HCT116 (cell line): ENCODE measurements at regions not wholly inside any gene's neighbourhood (a gene's known extent, or its start where the extent isn't known, plus 50 kb on each side); places are given as distances from the start of the nearest gene placed in this dataset.

Source experiments
- ATAC-seq: fragments of 200-7000 bp; cut with Tn5 transposase; 2 replicates; pipeline ENCODE4 v1.9.1; 2020; ENCODE audit warnings: mild to moderate bottlenecking, moderate library complexity
- BruUV-seq: library from RNA; stranded (reverse); fragments of 400-500 nt; replicated peaks from 2 replicates; lab custom pipeline; 2021; lab: Mats Ljungman, UMichigan
- CTCF ChIA-PET: fragments of 300-600 bp; sonication (Branson Sonifier 250); formaldehyde crosslinking; loops from one replicate; lab custom pipeline; 2021; ENCODE audit warnings: antibody characterized with exemption; lab: Charles Lee
- POLR2A ChIA-PET: fragments of 300-600, 350-600 bp; sonication (Branson Sonifier 250); formaldehyde crosslinking; loops from one replicate; lab custom pipeline; 2021; ENCODE audit warnings: antibody characterized with exemption; lab: Charles Lee
- RAD21 ChIA-PET, 2 experiments: fragments of 300-600 bp; sonication (Branson Sonifier 250); formaldehyde crosslinking; loops; one replicate each; lab custom pipeline; 2023; ENCODE audit warnings: low total read pairs in 2 of 2; ENCODE audit not compliant: uncharacterized antibody in 2 of 2, unreplicated experiment in 2 of 2, low non-redundant PET in 1 of 2; lab: Charles Lee
- DNase-seq: peaks from one replicate; pipeline ENCODE4 v3.0.0-alpha.2; 2010; ENCODE audit warnings: low read depth, low spot score
- H2AFZ ChIP-seq: fragments of 200-600 bp; shearing (Covaris generic), sonication (generic); 2 replicates; pipeline ENCODE4 v1.6.1; 2017; ENCODE audit warnings: low read depth, mixed run types, mixed read lengths, antibody characterized with exemption, low read length; ENCODE audit not compliant: poor library complexity, severe bottlenecking
- H3K27ac ChIP-seq: 2 replicates; pipeline ENCODE4 v1.5.1; 2012; ENCODE audit warnings: low read depth, low read length
- H3K27me3 ChIP-seq: fragments of 200-600 bp; sonication (generic); 2 replicates; pipeline ENCODE4 v1.6.1; 2016; ENCODE audit warnings: mixed run types, low read length, mixed read lengths; ENCODE audit not compliant: insufficient read depth
- H3K36me3 ChIP-seq, 2 experiments: fragments of 200-500 bp in 1 of 2; fragments of 200-600 bp in 1 of 2; sonication (Bioruptor generic) in 1 of 2; sonication (generic) in 1 of 2; 2 replicates each; pipeline versions ENCODE4 v1.5.1 to v1.6.1; 2014 to 2016; ENCODE audit warnings: low read length in 2 of 2, inconsistent platforms in 1 of 2, mixed read lengths in 1 of 2, mixed run types in 1 of 2; ENCODE audit not compliant: insufficient read depth in 2 of 2, control insufficient read depth in 1 of 2
- H3K4me1 ChIP-seq, 2 experiments: fragments of 200-600 bp in 1 of 2; sonication (generic) in 1 of 2; 2 replicates each; pipeline versions ENCODE4 v1.5.1 to v1.6.1; 2012 to 2017; ENCODE audit warnings: low read length in 2 of 2, inconsistent platforms in 1 of 2, mild to moderate bottlenecking in 1 of 2, mixed read lengths in 1 of 2, mixed run types in 1 of 2, moderate library complexity in 1 of 2; ENCODE audit not compliant: insufficient read depth in 2 of 2, control insufficient read depth in 1 of 2
- H3K4me2 ChIP-seq: fragments of 200-600 bp; sonication (generic); 2 replicates; pipeline ENCODE4 v1.6.1; 2017; ENCODE audit warnings: mixed run types, low read length, mixed read lengths
- H3K4me3 ChIP-seq, 2 experiments: fragments of 200-600 bp in 1 of 2; sonication (generic) in 1 of 2; replicated peaks in 1 of 2; 2 replicates each; pipeline ENCODE4 v1.5.1; 2011 to 2016; ENCODE audit warnings: low read length in 2 of 2, control low read depth in 1 of 2, low read depth in 1 of 2, mild to moderate bottlenecking in 1 of 2, mixed read lengths in 1 of 2, mixed run types in 1 of 2
- H3K79me2 ChIP-seq: fragments of 200-600 bp; sonication (generic); 2 replicates; pipeline ENCODE4 v1.6.1; 2017; ENCODE audit warnings: mild to moderate bottlenecking, mixed run types, low read length, moderate library complexity, mixed read lengths; ENCODE audit not compliant: insufficient read depth
- H3K9ac ChIP-seq: fragments of 200-600 bp; sonication (generic); 2 replicates; pipeline ENCODE4 v1.6.1; 2016; ENCODE audit warnings: low read length, mixed read lengths
- H3K9me2 ChIP-seq: fragments of 200-600 bp; sonication (generic), shearing (Covaris generic); 2 replicates; pipeline ENCODE4 v1.6.1; 2017; ENCODE audit warnings: mixed run types, mild to moderate bottlenecking, moderate library complexity; ENCODE audit not compliant: insufficient read depth
- H3K9me3 ChIP-seq, 2 experiments: fragments of 200-500 bp in 1 of 2; fragments of 200-600 bp in 1 of 2; sonication (Bioruptor generic) in 1 of 2; sonication (generic) in 1 of 2; 2 replicates each; pipeline ENCODE4 v1.6.1; 2014 to 2017; ENCODE audit warnings: low read length in 2 of 2, mixed read lengths in 2 of 2, inconsistent platforms in 1 of 2, low read depth in 1 of 2, mild to moderate bottlenecking in 1 of 2, mixed run types in 1 of 2, moderate library complexity in 1 of 2; ENCODE audit not compliant: control insufficient read depth in 1 of 2, insufficient read depth in 1 of 2
- H4K20me1 ChIP-seq: fragments of 200-600 bp; sonication (generic), shearing (Covaris generic); 2 replicates; pipeline ENCODE4 v1.6.1; 2017; ENCODE audit warnings: mixed run types, mild to moderate bottlenecking, moderate library complexity; ENCODE audit not compliant: insufficient read depth
- EGR1 ChIP-seq: IDR thresholded peaks from 2 replicates; pipeline ENCODE4 v1.6.1; 2012; ENCODE audit warnings: low read depth
- POLR2AphosphoS5 ChIP-seq: IDR thresholded peaks from 2 replicates; pipeline ENCODE4 v1.6.1; 2011; ENCODE audit warnings: mild to moderate bottlenecking, low read depth, low read length, moderate library complexity
- TCF7L2 ChIP-seq: IDR thresholded peaks from 2 replicates; pipeline ENCODE4 v1.7.0; 2011; ENCODE audit warnings: borderline replicate concordance, inconsistent platforms; ENCODE audit not compliant: insufficient read depth, insufficient read length; ENCODE audit errors: extremely low read depth
- YY1 ChIP-seq: IDR thresholded peaks from 2 replicates; pipeline ENCODE4 v1.6.1; 2011; ENCODE audit warnings: low read length, low read depth, moderate library complexity, mild to moderate bottlenecking; ENCODE audit not compliant: insufficient replicate concordance; ENCODE audit errors: extremely low read depth
- ZNF274 ChIP-seq: fragments of 200-500 bp; sonication (Bioruptor generic); IDR thresholded peaks from 2 replicates; pipeline ENCODE4 v1.6.1; 2014; ENCODE audit warnings: mild to moderate bottlenecking, low read depth, low read length, inconsistent platforms
- intact Hi-C: fragments of 100-400 bp; cut with micrococcal nuclease; formaldehyde crosslinking; loops from 2 replicates; pipeline ENCODE4 v1.10.0; 2022
- TF ChIP-seq, protein P1 (sequence below): IDR thresholded peaks from 2 replicates; pipeline ENCODE4 v1.6.1; 2011; ENCODE audit warnings: mild to moderate bottlenecking, low read length, moderate library complexity; ENCODE audit not compliant: insufficient replicate concordance; ENCODE audit errors: extremely low read depth
- TF ChIP-seq, protein P2 (sequence below), 3 experiments: fragments of 200-600 bp in 1 of 3; sonication (generic) in 1 of 3; IDR thresholded peaks in 2 of 3; conservative IDR thresholded peaks in 1 of 3; 2 replicates each; pipeline ENCODE4 v1.5.1; 2012 to 2017; ENCODE audit warnings: low read depth in 2 of 3, low read length in 2 of 3, antibody characterized with exemption in 1 of 3, borderline replicate concordance in 1 of 3, control low read depth in 1 of 3, mild to moderate bottlenecking in 1 of 3, mixed read lengths in 1 of 3, mixed run types in 1 of 3, moderate library complexity in 1 of 3; ENCODE audit not compliant: insufficient read depth in 1 of 3

DNA sequence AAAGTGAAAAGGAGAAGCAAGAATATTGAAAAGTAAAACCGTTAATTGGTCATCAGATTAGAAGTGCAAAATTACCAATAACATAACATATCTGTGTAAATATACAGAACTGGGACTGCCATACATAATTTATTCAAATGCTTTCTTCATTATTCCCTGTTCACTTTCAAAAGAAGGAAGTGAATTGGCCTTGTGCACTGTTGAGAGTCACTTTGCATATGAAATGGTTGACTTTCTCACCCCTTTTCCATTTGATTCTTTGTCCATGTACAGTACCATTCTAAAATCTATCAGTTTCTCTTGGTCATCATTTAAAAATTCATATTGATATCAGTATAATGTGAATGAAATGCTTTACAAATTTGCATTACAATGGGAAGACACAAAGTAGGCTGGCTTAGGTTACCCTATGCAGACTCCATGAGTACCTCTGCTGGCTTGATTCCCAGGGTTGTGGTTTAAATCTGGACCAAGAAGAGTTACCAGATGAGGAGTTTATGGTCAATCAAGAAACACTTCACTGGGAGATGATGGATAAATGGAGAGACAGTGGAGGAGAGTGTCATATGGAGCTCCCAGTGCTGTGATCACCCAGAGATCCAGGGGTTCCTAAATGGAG lies 210.9 kb upstream of the TOPAZ1 start:
- intact Hi-C loops: no loop called here
- ATAC-seq: no peak
- Histone ChIP-seq H3K9me3 (no peaks in the 10 kb centered on the region), H3K9ac (no peak overlapping the region), H3K4me1 (no peaks in the 10 kb centered on the region), H3K27me3 (peaks cover 28% of the 10 kb centered on the region), H2AFZ (no peak overlapping the region), H3K4me3 (no peak overlapping the region), H3K4me2 (no peak overlapping the region), H3K79me2 (no peaks in the 10 kb centered on the region), H3K9me2 (no peaks in the 10 kb centered on the region), H4K20me1 (no peaks in the 10 kb centered on the region), H3K36me3 (no peaks in the 10 kb centered on the region), H3K27ac (no peak overlapping the region)
- no TSS peak for BruUV-seq
- DNase-seq: no peak
- TF ChIP-seq, protein P1, sequence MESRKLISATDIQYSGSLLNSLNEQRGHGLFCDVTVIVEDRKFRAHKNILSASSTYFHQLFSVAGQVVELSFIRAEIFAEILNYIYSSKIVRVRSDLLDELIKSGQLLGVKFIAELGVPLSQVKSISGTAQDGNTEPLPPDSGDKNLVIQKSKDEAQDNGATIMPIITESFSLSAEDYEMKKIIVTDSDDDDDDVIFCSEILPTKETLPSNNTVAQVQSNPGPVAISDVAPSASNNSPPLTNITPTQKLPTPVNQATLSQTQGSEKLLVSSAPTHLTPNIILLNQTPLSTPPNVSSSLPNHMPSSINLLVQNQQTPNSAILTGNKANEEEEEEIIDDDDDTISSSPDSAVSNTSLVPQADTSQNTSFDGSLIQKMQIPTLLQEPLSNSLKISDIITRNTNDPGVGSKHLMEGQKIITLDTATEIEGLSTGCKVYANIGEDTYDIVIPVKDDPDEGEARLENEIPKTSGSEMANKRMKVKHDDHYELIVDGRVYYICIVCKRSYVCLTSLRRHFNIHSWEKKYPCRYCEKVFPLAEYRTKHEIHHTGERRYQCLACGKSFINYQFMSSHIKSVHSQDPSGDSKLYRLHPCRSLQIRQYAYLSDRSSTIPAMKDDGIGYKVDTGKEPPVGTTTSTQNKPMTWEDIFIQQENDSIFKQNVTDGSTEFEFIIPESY: no peak
- TF ChIP-seq TCF7L2 (no peak), POLR2AphosphoS5 (no peak), YY1 (no peak), ZNF274 (no peak), EGR1 (no peak)
- TF ChIP-seq, protein P2, sequence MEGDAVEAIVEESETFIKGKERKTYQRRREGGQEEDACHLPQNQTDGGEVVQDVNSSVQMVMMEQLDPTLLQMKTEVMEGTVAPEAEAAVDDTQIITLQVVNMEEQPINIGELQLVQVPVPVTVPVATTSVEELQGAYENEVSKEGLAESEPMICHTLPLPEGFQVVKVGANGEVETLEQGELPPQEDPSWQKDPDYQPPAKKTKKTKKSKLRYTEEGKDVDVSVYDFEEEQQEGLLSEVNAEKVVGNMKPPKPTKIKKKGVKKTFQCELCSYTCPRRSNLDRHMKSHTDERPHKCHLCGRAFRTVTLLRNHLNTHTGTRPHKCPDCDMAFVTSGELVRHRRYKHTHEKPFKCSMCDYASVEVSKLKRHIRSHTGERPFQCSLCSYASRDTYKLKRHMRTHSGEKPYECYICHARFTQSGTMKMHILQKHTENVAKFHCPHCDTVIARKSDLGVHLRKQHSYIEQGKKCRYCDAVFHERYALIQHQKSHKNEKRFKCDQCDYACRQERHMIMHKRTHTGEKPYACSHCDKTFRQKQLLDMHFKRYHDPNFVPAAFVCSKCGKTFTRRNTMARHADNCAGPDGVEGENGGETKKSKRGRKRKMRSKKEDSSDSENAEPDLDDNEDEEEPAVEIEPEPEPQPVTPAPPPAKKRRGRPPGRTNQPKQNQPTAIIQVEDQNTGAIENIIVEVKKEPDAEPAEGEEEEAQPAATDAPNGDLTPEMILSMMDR (IDR thresholded peaks at IDR 0.05 in 2 of 3, conservative IDR thresholded peaks at IDR 0.05 in 1 of 3; ENCODE audit: borderline replicate concordance in 1 of 3, insufficient read depth in 1 of 3, low read depth in 2 of 3, low read length in 2 of 3): no peak
- ChIA-PET POLR2A (no interaction called here), RAD21 (no interaction called here), CTCF (no interaction called here)
